ENCODE measurements at regions not wholly inside any gene's neighbourhood (a gene's known extent, or its start where the extent isn't known, plus 50 kb on each side); places are given as distances from the start of the nearest gene placed in this dataset.

- TF ChIP-seq CTCF (conservative IDR thresholded peaks at IDR 0.05; ENCODE audit: low read depth, low read length) (no peak), RAD21 (IDR thresholded peaks at IDR 0.05; ENCODE audit: low read length) (no peak), POLR2A (IDR thresholded peaks at IDR 0.05; ENCODE audit: low read depth, low read length) (no peak), CEBPB (IDR thresholded peaks at IDR 0.05; ENCODE audit: low read depth, low read length) (no peak), MAFK (IDR thresholded peaks at IDR 0.05; ENCODE audit: low read depth, low read length) (no peak), MXI1 (IDR thresholded peaks at IDR 0.05; ENCODE audit: borderline replicate concordance, low read depth, low read length) (no peak), BHLHE40 (IDR thresholded peaks at IDR 0.05; ENCODE audit: low read depth, low read length) (no peak), FOS (IDR thresholded peaks at IDR 0.05; ENCODE audit: low read depth, low read length) (no peak)
Observed at GRCh38 chr1:4174291-4175200, 274.5 kb upstream of the C1orf174 start.
